HL-60 (cell line): ENCODE measurements at regions not wholly inside any gene's neighbourhood (a gene's known extent, or its start where the extent isn't known, plus 50 kb on each side); places are given as distances from the start of the nearest gene placed in this dataset.

Source experiments
- DNase-seq, 2 experiments: peaks; one replicate each; pipeline ENCODE4 v3.0.0-alpha.2; 2010 to 2020; ENCODE audit warnings: low read depth in 1 of 2, low spot score in 1 of 2
- H3K27ac ChIP-seq: fragments of 250-450 bp; sonication (Bioruptor Pico); replicated peaks from 2 replicates; pipeline ENCODE4 v1.5.1; 2020; ENCODE audit warnings: mild to moderate bottlenecking, moderate library complexity
- H3K27me3 ChIP-seq: fragments of 250-450 bp; sonication (Bioruptor Pico); 2 replicates; pipeline ENCODE4 v1.5.1; 2021; ENCODE audit warnings: mild to moderate bottlenecking, moderate library complexity; ENCODE audit not compliant: insufficient read depth, poor library complexity, severe bottlenecking
- H3K4me3 ChIP-seq: replicated peaks from 2 replicates; pipeline ENCODE4 v1.5.1; 2011; ENCODE audit warnings: mild to moderate bottlenecking, control low read depth, low read length; ENCODE audit not compliant: insufficient read depth
- CTCF ChIP-seq: IDR thresholded peaks from one replicate; pipeline ENCODE4 v1.5.1; 2011; ENCODE audit warnings: low read length, control low read depth, inconsistent platforms; ENCODE audit not compliant: insufficient read depth
- GABPA ChIP-seq: IDR thresholded peaks from 2 replicates; pipeline ENCODE4 v1.6.1; 2012; ENCODE audit warnings: low read depth
- POLR2AphosphoS5 ChIP-seq: IDR thresholded peaks from 2 replicates; pipeline ENCODE4 v1.6.1; 2012; ENCODE audit warnings: low read depth
- SPI1 ChIP-seq: IDR thresholded peaks from 2 replicates; pipeline ENCODE4 v1.6.1; 2012; ENCODE audit warnings: low read depth, mild to moderate bottlenecking, borderline replicate concordance
- TF ChIP-seq, protein P1 (sequence below): IDR thresholded peaks from 2 replicates; pipeline ENCODE4 v1.6.1; 2012; ENCODE audit warnings: low read depth; ENCODE audit not compliant: insufficient replicate concordance

- no peak overlapping the region for H3K4me3 ChIP-seq
- DNase-seq, result no peak
- TF ChIP-seq SPI1, result no peak
- TF ChIP-seq GABPA, result no peak
- TF ChIP-seq POLR2AphosphoS5, result no peak
- no peak for TF ChIP-seq CTCF
- TF ChIP-seq, protein P1, sequence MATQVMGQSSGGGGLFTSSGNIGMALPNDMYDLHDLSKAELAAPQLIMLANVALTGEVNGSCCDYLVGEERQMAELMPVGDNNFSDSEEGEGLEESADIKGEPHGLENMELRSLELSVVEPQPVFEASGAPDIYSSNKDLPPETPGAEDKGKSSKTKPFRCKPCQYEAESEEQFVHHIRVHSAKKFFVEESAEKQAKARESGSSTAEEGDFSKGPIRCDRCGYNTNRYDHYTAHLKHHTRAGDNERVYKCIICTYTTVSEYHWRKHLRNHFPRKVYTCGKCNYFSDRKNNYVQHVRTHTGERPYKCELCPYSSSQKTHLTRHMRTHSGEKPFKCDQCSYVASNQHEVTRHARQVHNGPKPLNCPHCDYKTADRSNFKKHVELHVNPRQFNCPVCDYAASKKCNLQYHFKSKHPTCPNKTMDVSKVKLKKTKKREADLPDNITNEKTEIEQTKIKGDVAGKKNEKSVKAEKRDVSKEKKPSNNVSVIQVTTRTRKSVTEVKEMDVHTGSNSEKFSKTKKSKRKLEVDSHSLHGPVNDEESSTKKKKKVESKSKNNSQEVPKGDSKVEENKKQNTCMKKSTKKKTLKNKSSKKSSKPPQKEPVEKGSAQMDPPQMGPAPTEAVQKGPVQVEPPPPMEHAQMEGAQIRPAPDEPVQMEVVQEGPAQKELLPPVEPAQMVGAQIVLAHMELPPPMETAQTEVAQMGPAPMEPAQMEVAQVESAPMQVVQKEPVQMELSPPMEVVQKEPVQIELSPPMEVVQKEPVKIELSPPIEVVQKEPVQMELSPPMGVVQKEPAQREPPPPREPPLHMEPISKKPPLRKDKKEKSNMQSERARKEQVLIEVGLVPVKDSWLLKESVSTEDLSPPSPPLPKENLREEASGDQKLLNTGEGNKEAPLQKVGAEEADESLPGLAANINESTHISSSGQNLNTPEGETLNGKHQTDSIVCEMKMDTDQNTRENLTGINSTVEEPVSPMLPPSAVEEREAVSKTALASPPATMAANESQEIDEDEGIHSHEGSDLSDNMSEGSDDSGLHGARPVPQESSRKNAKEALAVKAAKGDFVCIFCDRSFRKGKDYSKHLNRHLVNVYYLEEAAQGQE, result no peak
- H3K27ac ChIP-seq, result no peak overlapping the region
- no peaks in the 10 kb centered on the region for H3K27me3 ChIP-seq
These were observed 354.8 kb downstream of the RPS24 start for GRCh38 chr10:78388331-78389050.

DNA sequence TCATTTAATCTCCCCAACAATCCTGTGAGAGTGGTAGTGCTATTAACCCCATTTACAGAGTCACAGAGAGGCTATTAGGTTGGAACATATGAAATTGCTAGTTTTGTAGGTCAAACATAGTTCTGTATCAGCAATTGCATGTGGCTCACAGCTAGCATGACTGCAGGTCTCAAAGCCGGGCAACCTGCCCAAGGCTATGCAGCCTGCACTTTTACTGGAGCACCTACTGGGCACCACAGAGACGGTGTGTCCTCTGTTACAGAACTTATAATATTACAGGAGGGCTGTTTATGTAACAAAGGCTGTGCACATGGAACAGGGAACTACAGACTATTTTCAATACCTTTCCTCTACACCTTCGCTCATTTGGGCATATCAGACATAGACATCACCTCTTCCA lies 355.8 kb downstream of the RPS24 start:
- Histone ChIP-seq H3K27ac (no peak overlapping the region), H3K27me3 (no peaks in the 10 kb centered on the region), H3K4me3 (no peak overlapping the region)
- TF ChIP-seq SPI1, result no peak
- TF ChIP-seq GABPA, result no peak
- TF ChIP-seq CTCF, result no peak
- no peak for TF ChIP-seq POLR2AphosphoS5
- TF ChIP-seq, protein P1, result no peak
- DNase-seq, result no peak

DNA sequence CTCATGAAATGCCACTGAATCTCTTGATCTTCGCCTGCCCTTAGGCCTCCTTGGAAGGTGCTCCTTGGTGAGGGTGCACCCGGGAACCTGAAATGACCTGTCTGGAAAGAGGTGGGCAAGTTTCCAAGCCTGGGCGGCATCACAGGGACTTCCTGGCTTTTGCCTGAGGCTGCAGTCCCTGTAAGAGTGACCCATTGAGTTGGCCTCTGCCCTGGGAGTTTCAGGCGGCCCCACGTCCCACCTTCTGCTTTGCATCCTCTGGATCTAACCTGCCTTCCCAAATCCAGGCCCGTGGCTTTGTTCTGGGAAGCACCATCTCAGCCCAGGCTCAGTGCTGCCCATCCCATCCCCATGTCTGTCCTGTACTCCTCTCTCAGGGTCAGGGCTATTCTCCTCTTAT lies 356.4 kb downstream of the RPS24 start:
- H3K27ac ChIP-seq, result no peak overlapping the region
- TF ChIP-seq POLR2AphosphoS5 (no peak), SPI1 (no peak), GABPA (no peak), CTCF (no peak)
- TF ChIP-seq, protein P1, result no peak
- no peaks in the 10 kb centered on the region for H3K27me3 ChIP-seq
- no peak for DNase-seq
- no peak overlapping the region for H3K4me3 ChIP-seq
